PC-3 (cell line): ENCODE measurements at regions not wholly inside any gene's neighbourhood (a gene's known extent, or its start where the extent isn't known, plus 50 kb on each side); places are given as distances from the start of the nearest gene placed in this dataset.
"Not testable (repeated sequence)": the region's sequence is repeated elsewhere in the genome, so short reads cannot be mapped to it uniquely, and the experiment has no call there.

Experiments used
- ATAC-seq: fragments of 200-7000 bp; cut with Tn5 transposase; 2 replicates; pipeline ENCODE4 v1.9.1; 2020; ENCODE audit warnings: mild to moderate bottlenecking, moderate library complexity
- BruUV-seq: library from RNA; stranded (reverse); fragments of 400-500 nt; replicated peaks from 2 replicates; lab custom pipeline; 2021; lab: Mats Ljungman, UMichigan
- CTCF ChIA-PET: fragments of 300-600 bp; sonication (Branson Sonifier 250); formaldehyde crosslinking; loops from one replicate; lab custom pipeline; 2022; ENCODE audit warnings: antibody characterized with exemption; lab: Charles Lee
- POLR2A ChIA-PET: fragments of 300-600 bp; sonication (Branson Sonifier 250); formaldehyde crosslinking; loops from one replicate; lab custom pipeline; 2022; ENCODE audit warnings: antibody characterized with exemption; ENCODE audit not compliant: unreplicated experiment; lab: Charles Lee
- DNase-seq: peaks from one replicate; pipeline ENCODE4 v3.0.0-alpha.2; 2015
- H2AFZ ChIP-seq: fragments of 300-600 bp; sonication (generic); 2 replicates; pipeline ENCODE4 v1.6.0; 2016; ENCODE audit warnings: antibody characterized with exemption, low read length
- H3F3A ChIP-seq: fragments of 300-600 bp; sonication (generic); one replicate; pipeline ENCODE4 v1.6.0; 2017; ENCODE audit warnings: antibody characterized with exemption, low read length, control low read depth, mild to moderate bottlenecking; ENCODE audit not compliant: unreplicated experiment
- H3K27ac ChIP-seq: fragments of 300-600 bp; sonication (generic); 2 replicates; pipeline ENCODE4 v1.5.1; 2016; ENCODE audit warnings: mild to moderate bottlenecking, low read length
- H3K27me3 ChIP-seq: fragments of 300-600 bp; sonication (generic); 2 replicates; pipeline ENCODE4 v1.6.1; 2016; ENCODE audit warnings: low read length, mixed read lengths
- H3K36me3 ChIP-seq: fragments of 300-600 bp; sonication (generic); 2 replicates; pipeline ENCODE4 v1.6.1; 2016; ENCODE audit warnings: low read depth, mixed run types, low read length, mixed read lengths
- H3K4me1 ChIP-seq: fragments of 300-600 bp; sonication (generic); 2 replicates; pipeline ENCODE4 v1.5.1; 2016; ENCODE audit warnings: low read length; ENCODE audit not compliant: insufficient read depth
- H3K4me2 ChIP-seq: fragments of 300-600 bp; sonication (generic); 2 replicates; pipeline ENCODE4 v1.6.0; 2016; ENCODE audit warnings: low read length
- H3K4me3 ChIP-seq: fragments of 300-600 bp; sonication (generic); 2 replicates; pipeline ENCODE4 v1.5.1; 2016; ENCODE audit warnings: mild to moderate bottlenecking, low read length, mixed read lengths
- H3K79me2 ChIP-seq: fragments of 300-600 bp; sonication (generic); 2 replicates; pipeline ENCODE4 v1.6.1; 2017; ENCODE audit warnings: low read length, mixed read lengths
- H3K9ac ChIP-seq: fragments of 300-600 bp; sonication (generic); 2 replicates; pipeline ENCODE4 v1.6.0; 2016; ENCODE audit warnings: mild to moderate bottlenecking, low read length
- H3K9me2 ChIP-seq: fragments of 300-600 bp; sonication (generic); replicated peaks from 2 replicates; pipeline ENCODE4 v1.6.1; 2016; ENCODE audit warnings: mixed run types, low read length, mixed read lengths
- H3K9me3 ChIP-seq: fragments of 300-600 bp; sonication (generic); 2 replicates; pipeline ENCODE4 v1.6.1; 2016; ENCODE audit warnings: low read length, mixed read lengths
- H4K20me1 ChIP-seq: fragments of 300-600 bp; sonication (generic); 2 replicates; pipeline ENCODE4 v1.6.1; 2016; ENCODE audit warnings: low read length, mixed read lengths
- EZH2 ChIP-seq: fragments of 300-600 bp; sonication (generic); IDR thresholded peaks from one replicate; pipeline ENCODE4 v1.6.1; 2017; ENCODE audit warnings: antibody characterized with exemption, mild to moderate bottlenecking, low read length; ENCODE audit not compliant: unreplicated experiment
- EZH2phosphoT487 ChIP-seq: fragments of 300-600 bp; sonication (generic); IDR thresholded peaks from 2 replicates; pipeline ENCODE4 v1.6.1; 2018; ENCODE audit warnings: mild to moderate bottlenecking, antibody characterized with exemption, low read length, borderline replicate concordance
- intact Hi-C: fragments of 100-400 bp; cut with micrococcal nuclease; formaldehyde crosslinking; loops from 2 replicates; pipeline ENCODE4 v1.9.0; 2023
- TF ChIP-seq, protein P1 (sequence below): fragments of 300-600 bp; sonication (generic); conservative IDR thresholded peaks from 2 replicates; pipeline ENCODE4 v1.5.1; 2017; ENCODE audit warnings: antibody characterized with exemption, low read depth, mild to moderate bottlenecking, low read length

DNA sequence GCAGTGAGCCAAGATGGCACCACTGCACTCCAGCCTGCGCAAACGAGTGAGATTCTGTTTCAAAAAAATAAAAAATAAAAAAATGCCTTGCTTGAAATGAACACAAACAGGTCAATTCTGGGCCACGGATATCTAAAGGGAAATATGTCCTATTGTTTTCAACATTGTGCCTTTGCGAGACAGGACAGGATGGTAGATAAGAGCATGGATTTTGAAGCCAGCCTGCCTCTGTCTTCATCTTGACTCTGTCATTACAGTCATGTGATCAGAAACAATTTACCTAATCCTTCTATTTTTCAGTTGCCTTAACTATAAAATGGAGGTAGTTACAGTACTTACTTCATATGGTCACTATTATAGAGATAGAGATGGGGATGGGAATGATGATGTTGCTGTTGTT, 56.7 kb upstream of the ZSWIM5 start:
- ATAC-seq (no peak), DNase-seq (no peak)
- H3K4me3 ChIP-seq: no peak overlapping the region
- no peaks in the 10 kb centered on the region for H3K9me2 ChIP-seq
- H3K9me3 ChIP-seq: peaks cover 12% of the 10 kb centered on the region
- TF ChIP-seq EZH2phosphoT487 (no peak), EZH2 (no peak)
- TF ChIP-seq, protein P1, sequence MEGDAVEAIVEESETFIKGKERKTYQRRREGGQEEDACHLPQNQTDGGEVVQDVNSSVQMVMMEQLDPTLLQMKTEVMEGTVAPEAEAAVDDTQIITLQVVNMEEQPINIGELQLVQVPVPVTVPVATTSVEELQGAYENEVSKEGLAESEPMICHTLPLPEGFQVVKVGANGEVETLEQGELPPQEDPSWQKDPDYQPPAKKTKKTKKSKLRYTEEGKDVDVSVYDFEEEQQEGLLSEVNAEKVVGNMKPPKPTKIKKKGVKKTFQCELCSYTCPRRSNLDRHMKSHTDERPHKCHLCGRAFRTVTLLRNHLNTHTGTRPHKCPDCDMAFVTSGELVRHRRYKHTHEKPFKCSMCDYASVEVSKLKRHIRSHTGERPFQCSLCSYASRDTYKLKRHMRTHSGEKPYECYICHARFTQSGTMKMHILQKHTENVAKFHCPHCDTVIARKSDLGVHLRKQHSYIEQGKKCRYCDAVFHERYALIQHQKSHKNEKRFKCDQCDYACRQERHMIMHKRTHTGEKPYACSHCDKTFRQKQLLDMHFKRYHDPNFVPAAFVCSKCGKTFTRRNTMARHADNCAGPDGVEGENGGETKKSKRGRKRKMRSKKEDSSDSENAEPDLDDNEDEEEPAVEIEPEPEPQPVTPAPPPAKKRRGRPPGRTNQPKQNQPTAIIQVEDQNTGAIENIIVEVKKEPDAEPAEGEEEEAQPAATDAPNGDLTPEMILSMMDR: no peak
- no peaks in the 10 kb centered on the region for H4K20me1 ChIP-seq
- no peaks in the 10 kb centered on the region for H3K79me2 ChIP-seq
- no peak overlapping the region for H2AFZ ChIP-seq
- no TSS peak for BruUV-seq
- H3K27me3 ChIP-seq: no peaks in the 10 kb centered on the region
- no peak overlapping the region for H3K9ac ChIP-seq
- intact Hi-C loops: no loop called here
- H3K36me3 ChIP-seq: no peaks in the 10 kb centered on the region
- ChIA-PET POLR2A (no interaction called here), CTCF (no interaction called here)
- H3F3A ChIP-seq: no peaks in the 10 kb centered on the region
- no peak overlapping the region for H3K4me2 ChIP-seq
- peaks cover 12% of the 10 kb centered on the region for H3K4me1 ChIP-seq
- no peak overlapping the region for H3K27ac ChIP-seq

DNA sequence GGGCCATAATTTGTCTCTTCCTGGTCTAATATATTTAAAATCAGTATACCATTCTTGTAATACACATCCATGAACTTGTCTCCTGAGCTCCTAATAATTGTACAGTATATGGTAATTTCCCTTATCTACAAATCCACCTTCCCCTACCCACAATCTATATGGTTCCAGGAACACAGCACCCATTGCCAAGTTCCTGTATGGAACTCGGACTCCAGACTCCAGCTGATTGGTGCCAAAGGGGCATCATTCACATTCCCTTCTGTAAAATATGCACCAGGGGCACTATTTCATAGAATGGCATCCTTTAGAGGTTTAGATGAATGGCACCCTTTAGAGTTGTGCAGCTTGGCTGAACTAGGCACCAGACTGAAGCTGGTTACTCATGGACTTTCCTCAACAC, 58.8 kb upstream of the ZSWIM5 start:
- H3K9me3 ChIP-seq: no peaks in the 10 kb centered on the region
- no peaks in the 10 kb centered on the region for H4K20me1 ChIP-seq
- H3K27me3 ChIP-seq: no peaks in the 10 kb centered on the region
- no peaks in the 10 kb centered on the region for H3K79me2 ChIP-seq
- H3K27ac ChIP-seq: no peak overlapping the region
- ChIA-PET CTCF (no interaction called here), POLR2A (no interaction called here)
- no peak overlapping the region for H2AFZ ChIP-seq
- BruUV-seq: no TSS peak
- no peaks in the 10 kb centered on the region for H3K9me2 ChIP-seq
- H3K36me3 ChIP-seq: no peaks in the 10 kb centered on the region
- intact Hi-C loops: no loop called here
- H3K9ac ChIP-seq: no peak overlapping the region
- ATAC-seq (no peak), DNase-seq (no peak)
- peaks cover 12% of the 10 kb centered on the region for H3K4me1 ChIP-seq
- H3K4me3 ChIP-seq: no peak overlapping the region
- H3F3A ChIP-seq: no peaks in the 10 kb centered on the region
- TF ChIP-seq EZH2 (no peak), EZH2phosphoT487 (no peak)
- TF ChIP-seq, protein P1: no peak
- no peak overlapping the region for H3K4me2 ChIP-seq

DNA sequence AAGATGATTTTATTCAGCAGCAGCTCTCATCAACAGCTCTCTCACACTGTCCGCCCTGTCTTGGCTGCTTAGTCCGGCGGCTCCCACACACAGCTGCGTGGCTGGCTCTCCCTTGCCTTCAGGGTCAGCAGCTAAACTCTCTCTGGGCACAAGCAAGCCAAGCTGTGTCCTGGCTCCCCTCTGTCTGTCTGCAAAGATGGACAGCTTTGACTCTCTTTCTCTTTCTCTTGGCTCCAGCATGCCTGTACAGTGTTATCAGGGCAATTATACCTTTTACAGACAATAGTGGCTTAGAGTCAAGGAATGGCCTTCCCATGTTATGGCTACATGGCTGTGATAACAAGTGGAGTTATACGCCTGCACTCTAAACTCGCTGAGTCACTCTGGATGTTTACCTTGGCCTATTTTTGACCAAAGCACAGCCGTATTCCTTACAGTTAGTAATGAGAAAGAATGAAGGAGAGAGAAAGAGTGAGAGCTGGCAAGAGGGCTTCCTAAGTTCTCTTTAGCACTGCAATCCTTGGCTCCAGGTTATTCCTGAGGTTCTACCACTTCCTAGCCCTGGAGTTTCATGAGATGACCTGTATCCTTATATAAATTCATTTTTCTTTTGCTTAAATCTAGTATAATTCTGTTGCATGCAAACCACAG, 59.9 kb upstream of the ZSWIM5 start:
- ChIA-PET CTCF (interaction anchor here (0.6 kb wide), 1 partner anchor 227 kb away, joined by 3 read pairs; no protein-coding TSS in a partner anchor), POLR2A (no interaction called here)
- Histone ChIP-seq H3K9me3 (no peaks in the 10 kb centered on the region), H3F3A (no peaks in the 10 kb centered on the region), H3K4me2 (peak overlapping the region; percentile 24), H3K9ac (peak overlapping the region; percentile 36), H3K9me2 (no peaks in the 10 kb centered on the region), H4K20me1 (no peaks in the 10 kb centered on the region), H3K27ac (peak overlapping the region; percentile 64), H3K4me3 (no peak overlapping the region), H3K36me3 (no peaks in the 10 kb centered on the region), H3K4me1 (peaks cover 12% of the 10 kb centered on the region), H3K27me3 (no peaks in the 10 kb centered on the region), H2AFZ (peak overlapping the region; percentile 70; the same call in 1 of the 2 replicates), H3K79me2 (no peaks in the 10 kb centered on the region)
- intact Hi-C loops: no loop called here
- DNase-seq (peak; percentile 82), ATAC-seq (peak; percentile 91)
- BruUV-seq: no TSS peak
- TF ChIP-seq, protein P1: no peak
- TF ChIP-seq EZH2 (no peak), EZH2phosphoT487 (no peak)

DNA sequence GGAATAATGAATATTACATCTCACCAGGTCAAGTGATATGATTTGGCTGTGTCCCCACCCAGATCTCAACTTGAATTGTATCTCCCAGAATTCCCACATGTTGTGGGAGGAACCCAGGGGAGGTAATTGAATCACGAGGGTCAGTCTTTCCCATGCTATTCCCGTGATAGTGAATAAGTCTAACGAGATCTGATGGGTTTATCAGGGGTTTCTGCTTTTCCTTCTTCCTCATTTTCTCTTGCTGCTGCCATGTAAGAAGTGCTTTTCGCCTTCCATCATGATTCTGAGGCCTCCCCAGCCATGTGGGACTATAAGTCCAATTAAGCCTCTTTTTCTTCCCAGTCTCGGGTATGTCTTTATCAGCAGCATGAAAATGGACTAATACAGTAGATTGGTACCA, 58.4 kb upstream of the HPDL start:
- H3K9ac ChIP-seq, BruUV-seq: not testable (repeated sequence)

More for the DNA sequence above, 58.4 kb upstream of the HPDL start:
- H3K9me3 ChIP-seq, H3K79me2 ChIP-seq, POLR2A ChIA-PET, H3K36me3 ChIP-seq, H3K27me3 ChIP-seq, H3K27ac ChIP-seq, intact Hi-C loops, H3K4me3 ChIP-seq, H3K4me2 ChIP-seq, ATAC-seq, H3F3A ChIP-seq, H3K9me2 ChIP-seq, DNase-seq, CTCF ChIA-PET, H2AFZ ChIP-seq, H4K20me1 ChIP-seq: not testable (repeated sequence)
- peaks cover 12% of the 10 kb centered on the region for H3K4me1 ChIP-seq
